T-helper 1 cell treated with Interleukin-12 subunit alpha and Interleukin-12 subunit beta and Interleukin-4 antibody, amounts not matched to agents 30 ng/mL and 1 ng/mL, for 36 hours (primary cell): ENCODE measurements at regions not wholly inside any gene's neighbourhood (a gene's known extent, or its start where the extent isn't known, plus 50 kb on each side); places are given as distances from the start of the nearest gene placed in this dataset.

Experiments used
- intact Hi-C: fragments of 100-400 bp; cut with micrococcal nuclease; formaldehyde crosslinking; loops from one replicate; pipeline ENCODE4 v1.15.1; 2024

GRCh38 chr14:31964490-31964889, 112.6 kb upstream of the ARHGAP5 start:
- intact Hi-C loops: no loop called here

GRCh38 chr14:31965071-31965734, 111.9 kb upstream of the ARHGAP5 start:
- intact Hi-C loops: no loop called here

GRCh38 chr14:31965735-31966598, 111.1 kb upstream of the ARHGAP5 start:
- intact Hi-C loops: no loop called here

GRCh38 chr14:31966896-31967668, 110.0 kb upstream of the ARHGAP5 start:
- intact Hi-C loops: no loop called here

GRCh38 chr14:31967669-31967975, 109.5 kb upstream of the ARHGAP5 start:
- intact Hi-C loops: no loop called here

- intact Hi-C loops: no loop called here
Observed at GRCh38 chr14:31968107-31968810, 108.8 kb upstream of the ARHGAP5 start.

GRCh38 chr14:31968956-31969698, 108.0 kb upstream of the ARHGAP5 start:
- intact Hi-C loops: no loop called here

- intact Hi-C loops: no loop called here
Observed at GRCh38 chr14:31969699-31970240, 107.3 kb upstream of the ARHGAP5 start.

GRCh38 chr14:31970744-31971143, 106.4 kb upstream of the ARHGAP5 start:
- intact Hi-C loops: no loop called here

- intact Hi-C loops: no loop called here
Observed at GRCh38 chr14:31971612-31972011, 105.5 kb upstream of the ARHGAP5 start.

GRCh38 chr14:31977001-31977556, 100.0 kb upstream of the ARHGAP5 start:
- intact Hi-C loops: no loop called here

- intact Hi-C loops: no loop called here
Observed at GRCh38 chr14:31978423-31978822, 98.7 kb upstream of the ARHGAP5 start.

- intact Hi-C loops: no loop called here
Observed at GRCh38 chr14:31982642-31983041, 94.5 kb upstream of the ARHGAP5 start.

- intact Hi-C loops: no loop called here
Observed at GRCh38 chr14:31986405-31986804, 90.7 kb upstream of the ARHGAP5 start.

- intact Hi-C loops: no loop called here
Observed at GRCh38 chr14:31987721-31988120, 89.4 kb upstream of the ARHGAP5 start.

GRCh38 chr14:31988244-31988643, 88.9 kb upstream of the ARHGAP5 start:
- intact Hi-C loops: no loop called here

- intact Hi-C loops: no loop called here
Observed at GRCh38 chr14:31990183-31990857, 86.8 kb upstream of the ARHGAP5 start.

- intact Hi-C loops: no loop called here
Observed at GRCh38 chr14:31990926-31991572, 86.1 kb upstream of the ARHGAP5 start.

- intact Hi-C loops: no loop called here
Observed at GRCh38 chr14:31992011-31992447, 85.1 kb upstream of the ARHGAP5 start.
